HG03095 (cell line): ENCODE measurements at regions not wholly inside any gene's neighbourhood (a gene's known extent, or its start where the extent isn't known, plus 50 kb on each side); places are given as distances from the start of the nearest gene placed in this dataset.
"Not testable (repeated sequence)": the region's sequence is repeated elsewhere in the genome, so short reads cannot be mapped to it uniquely, and the experiment has no call there.

ENCODE experiments used
- ATAC-seq: cut with Tn5 transposase; IDR thresholded peaks from one replicate; pipeline ENCODE4 v1.9.1; 2021; ENCODE audit warnings: moderate library complexity; ENCODE audit not compliant: unreplicated experiment

DNA sequence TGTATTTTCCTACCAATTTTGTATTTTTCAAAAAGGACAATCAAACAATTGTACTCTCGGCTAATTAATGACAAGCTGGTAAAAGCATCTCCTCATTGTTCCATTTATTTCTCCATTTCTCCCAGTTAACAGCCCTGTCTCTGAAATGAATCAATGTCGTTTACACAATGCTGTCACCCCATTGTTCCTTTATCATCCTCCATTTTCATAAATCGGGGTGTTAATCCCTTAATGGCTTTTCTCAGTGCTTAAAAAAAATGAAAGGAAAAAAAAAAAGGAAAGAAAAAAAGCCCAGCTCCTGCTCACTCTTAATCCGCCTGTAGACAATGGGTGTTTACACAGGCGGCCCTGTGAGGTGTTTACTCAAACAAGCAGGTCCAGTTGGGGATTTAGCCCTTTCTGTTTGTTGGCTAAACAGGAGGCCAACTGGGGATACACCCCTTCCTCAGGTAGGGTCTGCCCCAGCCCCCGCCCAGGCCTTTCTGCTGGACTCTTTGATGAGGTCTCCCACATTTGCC is 86.8 kb upstream of the SALL1 start:
- no peak for ATAC-seq

DNA sequence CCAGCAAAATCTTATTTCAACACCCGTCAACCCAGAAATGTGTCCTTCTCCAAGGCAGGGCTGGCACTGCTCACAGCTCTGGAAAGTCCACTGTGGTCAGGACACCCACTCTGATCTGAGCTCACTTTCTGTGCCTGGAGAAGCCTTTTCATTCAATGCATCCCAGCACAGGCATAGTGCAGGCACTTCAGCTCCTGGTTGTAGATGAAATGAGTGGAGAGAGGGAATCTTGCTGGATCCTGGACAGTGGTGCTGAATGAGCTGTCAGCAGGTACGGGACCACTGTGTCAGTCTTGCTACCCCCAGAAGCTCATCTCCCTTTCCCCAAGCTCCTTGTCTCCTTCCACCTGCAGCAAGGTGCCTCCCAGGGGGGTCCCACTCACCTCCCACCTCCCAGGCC is 86.1 kb upstream of the SALL1 start:
- ATAC-seq, result no peak

DNA sequence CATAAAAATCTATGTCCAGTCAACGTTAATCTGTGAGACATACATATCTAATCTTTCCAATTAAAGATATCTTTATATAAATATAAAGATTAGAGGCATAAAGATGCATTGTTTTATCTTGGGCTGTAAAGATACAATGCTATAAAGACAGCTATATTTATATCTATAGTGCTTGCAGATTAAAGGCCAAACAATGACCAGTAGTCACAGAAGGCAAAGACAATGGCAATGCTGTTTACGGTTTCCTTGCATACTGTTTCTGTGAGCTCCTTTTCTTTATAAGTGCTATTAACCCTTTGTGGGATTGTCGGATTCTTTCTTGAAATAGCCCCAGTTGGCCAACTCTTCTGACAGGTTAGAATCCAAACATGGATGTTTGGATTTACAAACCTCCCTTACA is 85.5 kb upstream of the SALL1 start:
- ATAC-seq, result no peak

DNA sequence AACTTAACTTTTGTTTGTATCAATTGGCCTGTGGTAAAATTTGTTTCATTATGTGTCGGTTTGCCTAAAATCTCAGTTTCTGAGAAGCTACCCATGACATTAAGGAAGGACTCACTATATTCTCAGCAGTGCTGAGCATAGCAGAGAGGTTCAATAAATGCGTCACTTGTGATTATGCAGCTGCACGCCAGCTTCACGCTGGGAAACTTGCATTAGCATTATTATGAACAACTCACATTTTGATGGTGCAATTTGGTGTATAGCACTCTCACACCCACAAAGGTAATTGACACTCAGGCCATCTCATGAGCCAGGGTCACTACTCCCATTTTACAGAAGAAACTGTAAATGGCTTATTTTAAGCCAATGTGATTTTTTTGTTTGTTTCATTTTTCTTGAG is 80.6 kb upstream of the SALL1 start:
- no peak for ATAC-seq

DNA sequence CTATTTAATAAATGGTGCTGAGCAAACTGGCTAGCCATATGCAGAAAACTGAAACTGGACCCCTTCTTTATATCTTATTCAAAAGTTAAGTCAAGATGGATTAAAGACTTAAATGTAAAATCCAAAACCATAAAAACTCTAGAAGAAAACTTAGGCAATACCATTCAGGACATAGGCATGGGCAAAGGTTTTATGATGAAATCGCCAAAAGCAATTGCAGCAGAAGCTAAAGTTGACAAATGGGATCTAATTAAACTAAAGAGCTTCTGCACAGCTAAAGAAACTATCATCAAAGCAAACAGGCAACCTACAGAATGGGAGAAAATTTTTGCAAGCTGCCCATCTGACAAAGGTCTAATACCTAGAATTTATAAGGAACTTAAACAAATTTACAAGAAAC is 79.0 kb upstream of the SALL1 start:
- not testable (repeated sequence) for ATAC-seq

DNA sequence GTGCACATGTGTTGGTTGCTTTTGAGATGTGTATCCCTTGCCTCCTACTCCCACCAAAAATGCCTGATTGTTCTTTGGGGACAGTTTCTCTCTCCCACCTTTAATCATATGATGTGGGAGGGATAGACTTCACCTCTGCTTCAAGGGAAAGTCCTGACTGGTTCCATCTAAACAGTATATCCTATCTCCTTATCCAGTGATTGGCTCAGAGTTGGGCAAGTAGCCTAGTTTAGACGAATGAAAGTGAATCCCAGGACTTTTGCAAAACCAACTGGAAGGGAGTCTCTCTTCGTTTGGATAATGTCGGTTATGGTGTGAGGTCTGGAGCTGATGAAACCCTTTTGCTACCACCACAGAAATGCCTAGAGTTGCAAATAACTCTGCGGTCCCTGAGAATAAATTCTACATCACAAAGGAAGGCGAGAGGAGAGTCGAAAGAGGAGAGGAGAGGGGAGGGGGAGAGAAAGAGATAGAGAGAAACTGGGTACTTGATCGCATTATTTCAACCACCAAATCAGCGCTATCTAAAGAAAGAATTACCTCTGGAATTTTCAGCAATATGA is 77.1 kb upstream of the SALL1 start:
- no peak for ATAC-seq

DNA sequence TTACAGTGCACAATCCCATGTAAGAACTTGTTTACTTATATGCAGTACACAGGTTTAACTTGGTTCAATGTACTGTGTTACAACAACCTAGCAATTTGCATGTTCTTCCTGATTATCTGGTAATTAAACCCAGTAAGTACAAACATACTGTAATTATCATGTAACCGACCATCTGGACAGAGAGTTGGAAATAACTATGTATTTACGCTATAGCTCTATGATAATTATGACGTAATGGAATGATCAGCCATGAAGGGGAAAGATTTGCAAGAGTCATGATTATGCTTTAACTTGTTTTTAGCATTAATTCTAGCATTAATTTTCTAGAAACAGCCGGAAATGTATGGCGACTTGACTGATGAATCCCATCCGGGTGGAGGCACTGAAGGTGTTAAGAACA is 74.8 kb upstream of the SALL1 start:
- ATAC-seq, result no peak

DNA sequence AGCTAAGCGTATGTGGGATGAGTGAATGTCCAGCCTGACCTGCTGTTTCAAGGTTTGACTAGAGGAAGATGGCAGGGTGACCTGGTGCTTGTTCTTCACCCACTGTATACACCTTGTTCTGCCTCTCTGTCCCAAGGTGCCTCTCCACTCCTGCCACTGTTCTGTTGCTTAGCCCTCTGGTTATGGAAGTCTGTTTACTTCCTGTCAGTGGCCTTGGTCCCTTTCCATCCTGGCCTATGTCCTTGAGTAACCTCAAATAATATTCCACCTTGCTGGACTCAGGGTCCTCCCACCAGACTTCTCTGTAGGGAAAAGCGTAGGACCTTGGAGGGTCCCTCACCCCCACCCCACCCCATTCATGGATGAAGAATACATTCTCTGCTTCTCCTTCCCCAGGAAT is 73.2 kb upstream of the SALL1 start:
- no peak for ATAC-seq

DNA sequence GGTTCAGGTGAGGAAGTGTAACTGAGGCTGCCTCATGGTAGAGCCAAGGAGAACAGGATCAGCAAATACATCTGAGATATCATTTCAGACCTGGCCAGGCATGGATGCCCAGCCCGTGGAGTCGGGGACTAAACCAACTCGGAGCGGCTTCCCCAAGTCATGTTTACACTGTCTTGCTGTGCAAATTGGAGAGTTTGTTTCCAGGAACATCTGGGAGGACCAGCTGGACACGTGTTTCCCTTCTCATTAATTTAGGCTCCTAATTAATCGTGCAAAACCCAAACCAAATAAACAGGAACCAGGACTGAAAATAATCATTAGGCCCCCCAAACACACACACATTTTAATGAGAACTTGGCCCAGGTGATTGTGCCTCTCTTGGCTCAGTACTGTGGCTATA is 70.9 kb upstream of the SALL1 start:
- no peak for ATAC-seq

DNA sequence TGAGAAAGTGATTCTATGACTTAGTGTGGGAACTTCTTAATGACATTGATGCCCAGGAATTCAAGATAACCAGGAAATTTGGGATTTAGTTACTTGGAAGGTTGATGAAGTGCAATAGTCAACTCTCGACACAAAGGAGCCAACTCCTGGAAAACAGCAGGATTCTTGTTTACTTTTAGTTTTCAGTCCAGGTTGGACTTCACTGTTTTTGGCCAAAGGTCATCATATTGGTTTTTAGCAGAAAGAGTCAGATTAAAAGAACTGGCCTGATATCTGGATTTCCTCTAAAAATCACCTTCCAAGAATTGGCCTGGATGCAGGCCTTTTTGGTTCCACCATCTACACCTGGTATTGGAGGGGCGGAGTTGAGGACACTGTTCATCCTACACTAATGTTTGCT is 60.1 kb upstream of the SALL1 start:
- ATAC-seq, result no peak

DNA sequence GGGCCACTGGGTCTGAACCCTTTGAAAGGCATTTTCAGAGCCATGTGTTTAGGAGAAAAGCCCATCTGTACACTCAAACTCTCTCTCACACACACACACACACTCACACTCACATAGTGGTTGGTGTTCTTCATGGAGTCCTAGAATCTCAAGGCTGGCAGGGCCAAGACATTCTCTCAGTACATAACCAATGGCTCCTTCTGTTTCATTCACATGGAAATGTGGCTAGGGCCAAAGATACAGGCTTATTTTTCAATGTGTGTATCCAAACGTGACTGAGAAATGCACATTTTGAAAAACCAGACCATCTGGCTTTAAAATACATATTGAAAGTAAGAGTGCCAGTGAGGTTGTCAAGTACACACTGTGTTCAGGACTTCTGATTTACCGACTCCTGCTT is 59.0 kb upstream of the SALL1 start:
- no peak for ATAC-seq

DNA sequence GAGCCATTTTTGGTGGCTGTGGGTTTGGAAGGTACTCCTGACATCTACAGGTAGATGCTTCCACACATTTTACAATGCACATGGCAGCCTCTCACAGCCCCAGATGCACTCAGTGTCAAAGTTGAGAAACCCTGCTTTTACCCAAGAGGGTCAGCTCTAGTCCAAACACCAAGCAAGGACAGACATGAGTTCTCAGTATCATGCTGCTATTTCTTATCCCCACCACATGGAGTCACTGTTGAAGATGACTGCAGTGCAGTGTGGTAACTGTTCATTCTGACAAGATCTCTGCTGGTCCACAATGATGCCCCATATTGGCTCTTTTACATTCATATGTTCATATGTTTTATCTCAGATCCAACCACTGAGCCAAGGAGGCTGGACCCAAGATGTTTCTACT is 50.5 kb upstream of the SALL1 start:
- no peak for ATAC-seq
